IPS DF 6.9 (cell line): ENCODE measurements at regions not wholly inside any gene's neighbourhood (a gene's known extent, or its start where the extent isn't known, plus 50 kb on each side); places are given as distances from the start of the nearest gene placed in this dataset.

ENCODE experiments used
- DNase-seq: peaks from one replicate; pipeline ENCODE4 v3.0.0-alpha.2; 2013; ENCODE audit warnings: low read depth, low spot score
- H3K27ac ChIP-seq: one replicate; pipeline ENCODE4 v1.5.1; 2013; ENCODE audit warnings: low read length, control low read depth
- H3K27me3 ChIP-seq: 2 replicates; pipeline ENCODE4 v1.6.1; 2013; ENCODE audit warnings: mild to moderate bottlenecking, low read length; ENCODE audit not compliant: control insufficient read depth, insufficient read depth
- H3K36me3 ChIP-seq: 2 replicates; pipeline ENCODE4 v1.6.1; 2013; ENCODE audit warnings: low read length; ENCODE audit not compliant: control insufficient read depth, insufficient read depth
- H3K4me1 ChIP-seq: 2 replicates; pipeline ENCODE4 v1.6.1; 2013; ENCODE audit warnings: low read length; ENCODE audit not compliant: control insufficient read depth, insufficient read depth
- H3K4me3 ChIP-seq: 2 replicates; pipeline ENCODE4 v1.5.1; 2013; ENCODE audit warnings: mild to moderate bottlenecking, low read length
- H3K9me3 ChIP-seq: 2 replicates; pipeline ENCODE4 v1.6.1; 2013; ENCODE audit warnings: low read length, inconsistent platforms; ENCODE audit not compliant: control insufficient read depth, insufficient read depth
- WGBS: extraction: QIAGEN DNeasy Blood & Tissue Kit; methylation state at CpG from one replicate; pipeline ENCODE4 v1.1.7; 2013; ENCODE audit warnings: mixed read lengths, missing lambda C conversion rate; ENCODE audit not compliant: insufficient read length, insufficient coverage; 5-methylcytosine and 5-hydroxymethylcytosine counted together

- WGBS = no CpG with 5 or more reads among the region's 7 CpGs
- DNase-seq = no peak
- no peaks in the 10 kb centered on the region for H3K36me3 ChIP-seq
Measured at GRCh38 chr1:238177960-238178645, 287.4 kb upstream of the ZP4 start.

GRCh38 chr1:238177351-238177750 is 286.6 kb upstream of the ZP4 start:
- Histone ChIP-seq H3K9me3 (no peaks in the 10 kb centered on the region), H3K4me3 (no peak overlapping the region), H3K27ac (no peak overlapping the region), H3K27me3 (no peaks in the 10 kb centered on the region), H3K4me1 (no peaks in the 10 kb centered on the region; the same call in 1 of the 2 replicates), H3K36me3 (no peaks in the 10 kb centered on the region)
- DNase-seq = no peak
- WGBS = no CpG with 5 or more reads among the region's 1 CpG

More at GRCh38 chr1:238177960-238178645, 287.4 kb upstream of the ZP4 start:
- no peaks in the 10 kb centered on the region for H3K27me3 ChIP-seq
- no peaks in the 10 kb centered on the region for H3K9me3 ChIP-seq
- H3K27ac ChIP-seq = no peak overlapping the region
- H3K4me1 ChIP-seq = no peaks in the 10 kb centered on the region; the same call in 1 of the 2 replicates
- H3K4me3 ChIP-seq = no peak overlapping the region

- H3K27ac ChIP-seq = no peak overlapping the region
- no peaks in the 10 kb centered on the region for H3K9me3 ChIP-seq
- no peaks in the 10 kb centered on the region; the same call in 1 of the 2 replicates for H3K4me1 ChIP-seq
- WGBS = no CpG with 5 or more reads among the region's 2 CpGs
- H3K4me3 ChIP-seq = no peak overlapping the region
- no peaks in the 10 kb centered on the region for H3K27me3 ChIP-seq
- H3K36me3 ChIP-seq = no peaks in the 10 kb centered on the region
- no peak for DNase-seq
Measured at GRCh38 chr1:238176441-238176840, 285.7 kb upstream of the ZP4 start.

GRCh38 chr1:238171985-238172384 is 281.3 kb upstream of the ZP4 start:
- Histone ChIP-seq H3K4me1 (no peaks in the 10 kb centered on the region), H3K36me3 (no peaks in the 10 kb centered on the region), H3K27ac (no peak overlapping the region), H3K27me3 (no peaks in the 10 kb centered on the region), H3K4me3 (no peak overlapping the region), H3K9me3 (no peaks in the 10 kb centered on the region)
- WGBS = no CpG with 5 or more reads among the region's 2 CpGs
- no peak for DNase-seq

- H3K36me3 ChIP-seq = no peaks in the 10 kb centered on the region
- no peak overlapping the region for H3K4me3 ChIP-seq
- H3K4me1 ChIP-seq = 0 out of 2 replicates have a peak, but pooled peaks cover 1% of the 10 kb centered on the region
- no peak for DNase-seq
- H3K27ac ChIP-seq = no peak overlapping the region
- H3K9me3 ChIP-seq = no peaks in the 10 kb centered on the region
- H3K27me3 ChIP-seq = no peaks in the 10 kb centered on the region
Measured at GRCh38 chr1:238161955-238162354, 271.2 kb upstream of the ZP4 start.

- WGBS = no CpG with 5 or more reads among the region's 3 CpGs
- Histone ChIP-seq H3K4me1 (no peaks in the 10 kb centered on the region), H3K27ac (no peak overlapping the region), H3K4me3 (no peak overlapping the region), H3K9me3 (no peaks in the 10 kb centered on the region), H3K27me3 (no peaks in the 10 kb centered on the region), H3K36me3 (no peaks in the 10 kb centered on the region)
- DNase-seq = no peak
Measured at GRCh38 chr1:238153939-238154338, 263.2 kb upstream of the ZP4 start.

GRCh38 chr1:238153253-238153652 is 262.5 kb upstream of the ZP4 start:
- DNase-seq = no peak
- no CpG with 5 or more reads among the region's 2 CpGs for WGBS
- Histone ChIP-seq H3K27me3 (no peaks in the 10 kb centered on the region), H3K4me3 (no peak overlapping the region), H3K27ac (no peak overlapping the region), H3K4me1 (no peaks in the 10 kb centered on the region), H3K9me3 (no peaks in the 10 kb centered on the region), H3K36me3 (no peaks in the 10 kb centered on the region)

- Histone ChIP-seq H3K9me3 (no peaks in the 10 kb centered on the region), H3K27me3 (no peaks in the 10 kb centered on the region), H3K4me3 (no peak overlapping the region), H3K36me3 (no peaks in the 10 kb centered on the region), H3K4me1 (no peaks in the 10 kb centered on the region), H3K27ac (no peak overlapping the region)
- no peak for DNase-seq
- no CpG with 5 or more reads among the region's 2 CpGs for WGBS
Measured at GRCh38 chr1:238152119-238152518, 261.4 kb upstream of the ZP4 start.

GRCh38 chr1:238143038-238143437 is 252.3 kb upstream of the ZP4 start:
- WGBS = no CpG with 5 or more reads among the region's 3 CpGs
- H3K4me1 ChIP-seq = no peaks in the 10 kb centered on the region
- H3K4me3 ChIP-seq = no peak overlapping the region

GRCh38 chr1:238141353-238141752 is 250.6 kb upstream of the ZP4 start:
- no peak for DNase-seq
- Histone ChIP-seq H3K9me3 (no peaks in the 10 kb centered on the region), H3K4me1 (no peaks in the 10 kb centered on the region), H3K36me3 (no peaks in the 10 kb centered on the region), H3K4me3 (no peak overlapping the region), H3K27ac (no peak overlapping the region), H3K27me3 (no peaks in the 10 kb centered on the region)
- no CpG with 5 or more reads among the region's 1 CpG for WGBS

More at GRCh38 chr1:238143038-238143437, 252.3 kb upstream of the ZP4 start:
- Histone ChIP-seq H3K9me3 (no peaks in the 10 kb centered on the region), H3K27ac (no peak overlapping the region), H3K27me3 (no peaks in the 10 kb centered on the region), H3K36me3 (no peaks in the 10 kb centered on the region)
- DNase-seq = no peak

- no CpG with 5 or more reads among the region's 2 CpGs for WGBS
- no peaks in the 10 kb centered on the region for H3K4me1 ChIP-seq
- no peaks in the 10 kb centered on the region for H3K27me3 ChIP-seq
- no peak for DNase-seq
- H3K27ac ChIP-seq = no peak overlapping the region
- no peaks in the 10 kb centered on the region for H3K36me3 ChIP-seq
- no peaks in the 10 kb centered on the region for H3K9me3 ChIP-seq
- H3K4me3 ChIP-seq = no peak overlapping the region
Measured at GRCh38 chr1:238139713-238140112, 249.0 kb upstream of the ZP4 start.
